GM23338 (cell line): ENCODE measurements at regions not wholly inside any gene's neighbourhood (a gene's known extent, or its start where the extent isn't known, plus 50 kb on each side); places are given as distances from the start of the nearest gene placed in this dataset.

ENCODE experiments used
- ATAC-seq: fragments of 200-7000 bp; cut with Tn5 transposase; 3 replicates; pipeline ENCODE4 v1.9.1; 2020
- DNase-seq: peaks from one replicate; pipeline ENCODE4 v3.0.0-alpha.2; 2015; ENCODE audit warnings: low spot score
- H2AFZ ChIP-seq: fragments of 200-600 bp; sonication (generic); 2 replicates; pipeline ENCODE4 v1.8.0; 2016; ENCODE audit warnings: antibody characterized with exemption, mild to moderate bottlenecking, moderate library complexity
- H3F3A ChIP-seq: fragments of 200-600 bp; sonication (generic); replicated peaks from 2 replicates; pipeline ENCODE4 v1.8.0; 2017; ENCODE audit warnings: antibody characterized with exemption, mixed run types, low read depth
- H3K27ac ChIP-seq: fragments of 200-600 bp; sonication (generic); 2 replicates; pipeline ENCODE4 v1.6.1; 2016; ENCODE audit warnings: low read depth
- H3K27me3 ChIP-seq: fragments of 200-600 bp; sonication (generic); 2 replicates; pipeline ENCODE4 v1.8.0; 2016; ENCODE audit warnings: mild to moderate bottlenecking, mixed run types, moderate library complexity; ENCODE audit not compliant: insufficient read depth
- H3K36me3 ChIP-seq: fragments of 200-600 bp; sonication (generic); 2 replicates; pipeline ENCODE4 v1.8.0; 2016; ENCODE audit warnings: mild to moderate bottlenecking; ENCODE audit not compliant: insufficient read depth
- H3K4me1 ChIP-seq: fragments of 200-600 bp; sonication (generic); 2 replicates; pipeline ENCODE4 v1.8.0; 2016; ENCODE audit warnings: mild to moderate bottlenecking, moderate library complexity; ENCODE audit not compliant: insufficient read depth
- H3K4me2 ChIP-seq: fragments of 200-600 bp; sonication (generic); 2 replicates; pipeline ENCODE4 v1.7.1; 2017; ENCODE audit warnings: mixed run types
- H3K4me3 ChIP-seq: fragments of 200-600 bp; sonication (generic); 2 replicates; pipeline ENCODE4 v1.6.1; 2016; ENCODE audit warnings: mixed run types
- H3K79me2 ChIP-seq: fragments of 200-600 bp; sonication (generic); replicated peaks from 2 replicates; pipeline ENCODE4 v1.8.0; 2017; ENCODE audit warnings: mild to moderate bottlenecking; ENCODE audit not compliant: insufficient read depth
- H3K9me2 ChIP-seq: fragments of 200-600 bp; sonication (generic); 2 replicates; pipeline ENCODE4 v1.8.0; 2017; ENCODE audit not compliant: insufficient read depth
- H4K20me1 ChIP-seq: fragments of 200-600 bp; sonication (generic); replicated peaks from 2 replicates; pipeline ENCODE4 v1.8.0; 2017; ENCODE audit warnings: mild to moderate bottlenecking; ENCODE audit not compliant: insufficient read depth
- H3K27ac Mint-ChIP-seq: 2 replicates; pipeline ENCODE4 v1.8.0; 2020; ENCODE audit warnings: inconsistent platforms, mild to moderate bottlenecking, moderate library complexity, mixed read lengths
- H3K27me3 Mint-ChIP-seq: 3 replicates; pipeline ENCODE4 v1.8.0; 2022; ENCODE audit warnings: low read depth, mild to moderate bottlenecking, moderate library complexity, mixed read lengths, inconsistent platforms; ENCODE audit not compliant: insufficient read depth, poor library complexity
- H3K36me3 Mint-ChIP-seq: 3 replicates; pipeline ENCODE4 v1.8.0; 2021; ENCODE audit warnings: low read depth, mild to moderate bottlenecking, inconsistent platforms, moderate library complexity, mixed read lengths
- H3K4me1 Mint-ChIP-seq: 3 replicates; pipeline ENCODE4 v1.8.0; 2020; ENCODE audit warnings: mild to moderate bottlenecking, inconsistent platforms, mixed read lengths
- H3K4me3 Mint-ChIP-seq: 3 replicates; pipeline ENCODE4 v1.8.0; 2021; ENCODE audit warnings: moderate library complexity, mild to moderate bottlenecking, inconsistent platforms, mixed read lengths
- H3K9me3 Mint-ChIP-seq: 3 replicates; pipeline ENCODE4 v1.8.0; 2020; ENCODE audit warnings: moderate library complexity, mild to moderate bottlenecking, inconsistent platforms, mixed read lengths
- CREB1 ChIP-seq: fragments of 250-450 bp; sonication (Bioruptor Pico); IDR thresholded peaks from 2 replicates; pipeline ENCODE4 v1.5.0; 2020; ENCODE audit warnings: low read depth, mild to moderate bottlenecking, moderate library complexity
- CTCF ChIP-seq, 2 experiments: fragments of 200-600 bp in 1 of 2; sonication (generic) in 1 of 2; conservative IDR thresholded peaks; 2 replicates each; pipeline versions ENCODE4 v1.5.1 to v1.6.1; 2016 to 2017; ENCODE audit warnings: antibody characterized with exemption in 2 of 2, low read depth in 2 of 2, mild to moderate bottlenecking in 2 of 2, moderate library complexity in 1 of 2
- ETS1 ChIP-seq: IDR thresholded peaks from 2 replicates; pipeline ENCODE4 v1.6.1; 2016; ENCODE audit warnings: antibody characterized with exemption
- EZH2 ChIP-seq: fragments of 200-600 bp; sonication (generic); IDR thresholded peaks from one replicate; pipeline ENCODE4 v1.8.0; 2017; ENCODE audit warnings: antibody characterized with exemption, mild to moderate bottlenecking, low read depth; ENCODE audit not compliant: unreplicated experiment
- EZH2phosphoT487 ChIP-seq: fragments of 200-600 bp; sonication (generic); IDR thresholded peaks from one replicate; pipeline ENCODE4 v1.8.1; 2018; ENCODE audit warnings: antibody characterized with exemption; ENCODE audit not compliant: unreplicated experiment
- JUNB ChIP-seq: IDR thresholded peaks from one replicate; pipeline ENCODE4 v1.6.1; 2016; ENCODE audit warnings: antibody characterized with exemption; ENCODE audit not compliant: unreplicated experiment
- STAT1 ChIP-seq: IDR thresholded peaks from one replicate; pipeline ENCODE4 v1.6.1; 2016; ENCODE audit warnings: antibody characterized with exemption; ENCODE audit not compliant: unreplicated experiment
- ZNF114 ChIP-seq: fragments of 250-450 bp; sonication (Bioruptor Pico); IDR thresholded peaks from 2 replicates; pipeline ENCODE4 v1.5.0; 2020; ENCODE audit warnings: mild to moderate bottlenecking, moderate library complexity
- ZNF331 ChIP-seq: fragments of 250-450 bp; sonication (Bioruptor Pico); IDR thresholded peaks from 2 replicates; pipeline ENCODE4 v1.5.0; 2020; ENCODE audit warnings: low read depth, mild to moderate bottlenecking, moderate library complexity
- ZNF462 ChIP-seq: fragments of 250-450 bp; sonication (Bioruptor Pico); IDR thresholded peaks from 2 replicates; pipeline ENCODE4 v1.5.0; 2020; ENCODE audit warnings: mild to moderate bottlenecking, moderate library complexity

DNA sequence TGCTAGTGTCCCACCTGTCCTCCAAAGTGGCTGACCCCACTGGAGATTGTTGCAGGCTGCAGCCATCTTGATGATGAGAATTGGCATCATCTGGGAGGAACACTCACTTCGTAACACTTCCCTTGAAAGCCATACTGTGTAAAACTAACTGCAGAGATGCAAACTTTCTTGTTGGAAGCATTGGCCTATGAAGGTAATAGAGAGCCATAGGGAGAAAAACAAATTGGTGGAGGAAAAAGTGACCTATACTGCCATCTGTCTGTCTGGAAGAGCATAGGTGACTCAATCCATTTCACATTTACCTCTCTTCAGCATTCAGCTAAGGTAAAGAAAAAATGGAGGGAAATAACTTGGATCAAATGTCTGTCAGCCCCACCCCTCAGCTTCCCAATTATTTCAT lies 473.4 kb downstream of the NTRK2 start:
- no peaks in the 10 kb centered on the region for H3F3A ChIP-seq
- H3K4me1 ChIP-seq = no peaks in the 10 kb centered on the region; the same call in 1 of the 2 replicates
- no peak overlapping the region for H3K4me3 ChIP-seq
- Mint-ChIP-seq H3K27me3 (peaks cover 5% of the 10 kb centered on the region), H3K4me1 (no peaks in the 10 kb centered on the region; the same call in 2 of the 3 replicates), H3K4me3 (no peak overlapping the region), H3K27ac (no peak overlapping the region), H3K36me3 (no peaks in the 10 kb centered on the region), H3K9me3 (no peaks in the 10 kb centered on the region)
- H3K9me2 ChIP-seq = 0 out of 2 replicates have a peak, but pooled peaks cover 3% of the 10 kb centered on the region
- ATAC-seq = peak; percentile 85
- no peaks in the 10 kb centered on the region for H3K27me3 ChIP-seq
- H3K4me2 ChIP-seq = no peak overlapping the region
- DNase-seq = peak; percentile 58
- no peaks in the 10 kb centered on the region for H3K79me2 ChIP-seq
- no peak overlapping the region for H2AFZ ChIP-seq
- H3K36me3 ChIP-seq = no peaks in the 10 kb centered on the region
- no peaks in the 10 kb centered on the region for H4K20me1 ChIP-seq
- H3K27ac ChIP-seq = no peak overlapping the region
- TF ChIP-seq JUNB (no peak), CTCF (conservative IDR thresholded peaks at IDR 0.05; ENCODE audit: low read depth in 2 of 2) (peak; percentile 67 to 74), CREB1 (CRISPR knock-in tag) (no peak)

DNA sequence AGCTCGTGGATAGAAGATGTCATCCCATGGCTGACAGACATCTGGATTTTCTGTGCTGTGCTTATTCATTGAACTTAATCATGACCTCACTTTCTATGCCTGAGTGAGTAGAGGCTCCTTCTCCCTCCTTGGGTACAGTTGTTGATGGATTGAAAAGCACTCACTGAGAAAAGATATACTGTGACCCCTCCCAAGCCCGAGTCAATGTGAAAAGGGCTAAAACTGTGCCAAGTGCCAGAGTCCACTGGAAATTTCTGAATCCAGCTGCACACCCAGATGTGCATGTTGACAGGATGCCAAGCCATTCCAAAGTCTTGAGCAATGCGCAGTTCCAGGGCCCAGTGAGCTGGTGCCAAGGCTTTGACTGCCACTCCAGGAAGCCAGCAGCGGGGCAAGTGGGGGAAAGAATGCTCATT lies 473.0 kb downstream of the NTRK2 start:
- no peak overlapping the region for H2AFZ ChIP-seq
- H3K4me2 ChIP-seq = no peak overlapping the region
- no peaks in the 10 kb centered on the region for H3K36me3 Mint-ChIP-seq
- H3K4me1 ChIP-seq = no peaks in the 10 kb centered on the region; the same call in 1 of the 2 replicates
- no peaks in the 10 kb centered on the region for H4K20me1 ChIP-seq
- no peak overlapping the region for H3K27ac ChIP-seq
- H3K27ac Mint-ChIP-seq = no peak overlapping the region
- no peaks in the 10 kb centered on the region for H3F3A ChIP-seq
- H3K27me3 Mint-ChIP-seq = peaks cover 5% of the 10 kb centered on the region
- no peaks in the 10 kb centered on the region; the same call in 2 of the 3 replicates for H3K4me1 Mint-ChIP-seq
- ATAC-seq = no peak
- H3K9me3 Mint-ChIP-seq = no peaks in the 10 kb centered on the region
- H3K36me3 ChIP-seq = no peaks in the 10 kb centered on the region
- 0 out of 2 replicates have a peak, but pooled peaks cover 3% of the 10 kb centered on the region for H3K9me2 ChIP-seq
- H3K4me3 ChIP-seq = no peak overlapping the region
- DNase-seq = no peak
- H3K79me2 ChIP-seq = no peaks in the 10 kb centered on the region
- no peak overlapping the region for H3K4me3 Mint-ChIP-seq
- no peaks in the 10 kb centered on the region for H3K27me3 ChIP-seq
- TF ChIP-seq ZNF462 (CRISPR knock-in tag) = no peak
- no peak for TF ChIP-seq JUNB
- no peak for TF ChIP-seq ETS1
- TF ChIP-seq EZH2phosphoT487 = no peak
- no peak for TF ChIP-seq CTCF (conservative IDR thresholded peaks at IDR 0.05; ENCODE audit: low read depth in 2 of 2)
- TF ChIP-seq EZH2 = no peak
- no peak for TF ChIP-seq ZNF114 (CRISPR knock-in tag)
- TF ChIP-seq STAT1 = no peak
- TF ChIP-seq ZNF331 (CRISPR knock-in tag) = no peak
- no peak for TF ChIP-seq CREB1 (CRISPR knock-in tag)
